WI38 (cell line): ENCODE measurements at regions not wholly inside any gene's neighbourhood (a gene's known extent, or its start where the extent isn't known, plus 50 kb on each side); places are given as distances from the start of the nearest gene placed in this dataset.

ENCODE experiments used
- H3K4me3 ChIP-seq: 2 replicates; pipeline ENCODE4 v1.5.1; 2011; ENCODE audit warnings: low read depth, mild to moderate bottlenecking, control low read depth, low read length
- CTCF ChIP-seq: IDR thresholded peaks from 2 replicates; pipeline ENCODE4 v1.5.1; 2012; ENCODE audit warnings: low read depth, mild to moderate bottlenecking, control low read depth, low read length

DNA sequence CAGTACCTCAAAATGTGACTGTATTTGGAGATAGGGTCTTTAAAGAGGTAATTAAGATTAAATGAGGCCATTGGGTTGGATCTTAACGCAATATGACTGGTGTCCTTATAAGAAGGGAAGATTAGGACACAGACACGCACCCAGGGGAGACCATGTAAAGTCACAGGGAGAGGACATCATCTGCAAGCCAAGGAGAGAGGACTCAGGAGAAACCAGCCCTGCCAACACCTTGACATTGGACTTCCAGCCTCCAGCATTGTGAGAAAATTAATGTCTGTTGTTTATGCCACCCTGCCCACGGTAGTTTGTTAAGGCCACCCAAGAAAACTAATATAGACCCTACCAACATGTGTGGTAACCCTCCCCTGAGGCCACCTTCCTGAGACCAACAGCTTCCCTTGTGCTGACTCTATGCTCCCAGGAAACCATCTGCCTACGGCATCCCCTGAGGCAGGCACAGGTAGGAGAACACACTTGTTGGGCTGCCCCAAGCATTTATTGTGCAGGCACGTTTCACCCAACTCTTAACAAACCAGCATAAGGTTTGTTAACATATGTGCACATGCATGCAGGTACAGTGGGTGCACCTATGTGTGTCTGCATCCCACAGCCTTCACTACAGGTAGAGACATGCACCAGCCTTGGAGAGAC is 161.5 kb upstream of the AGAP1 start:
- no peak overlapping the region for H3K4me3 ChIP-seq
- no peak for TF ChIP-seq CTCF

DNA sequence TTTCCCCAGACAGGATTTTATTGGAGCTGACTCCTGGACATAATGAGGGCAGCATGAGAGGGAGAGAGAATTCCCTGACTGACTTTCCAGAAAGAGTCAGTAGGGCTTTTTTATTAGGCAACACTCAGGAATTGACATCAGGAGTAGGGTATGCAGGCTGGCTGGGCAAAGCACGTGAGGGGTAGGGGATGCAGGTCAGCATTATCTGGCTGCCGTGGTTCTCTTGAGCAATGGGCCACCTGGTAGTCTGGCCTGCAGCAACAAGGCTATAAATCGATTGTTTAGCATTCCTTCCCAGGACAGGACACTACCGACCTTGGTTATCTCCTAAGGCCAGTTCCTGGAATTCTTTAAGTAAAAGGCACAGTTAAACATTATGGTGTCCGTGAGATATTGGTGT is 160.8 kb upstream of the AGAP1 start:
- no peak for TF ChIP-seq CTCF

GRCh38 chr2:235334179-235334578 is 159.7 kb upstream of the AGAP1 start:
- no peak for TF ChIP-seq CTCF
- H3K4me3 ChIP-seq: no peak overlapping the region

More for the DNA sequence above, 160.8 kb upstream of the AGAP1 start:
- H3K4me3 ChIP-seq: no peak overlapping the region

- TF ChIP-seq CTCF: no peak
- H3K4me3 ChIP-seq: no peak overlapping the region
Observed at GRCh38 chr2:235343156-235343774, 150.6 kb upstream of the AGAP1 start.

GRCh38 chr2:235343869-235344268 is 150.0 kb upstream of the AGAP1 start:
- H3K4me3 ChIP-seq: no peak overlapping the region
- no peak for TF ChIP-seq CTCF

DNA sequence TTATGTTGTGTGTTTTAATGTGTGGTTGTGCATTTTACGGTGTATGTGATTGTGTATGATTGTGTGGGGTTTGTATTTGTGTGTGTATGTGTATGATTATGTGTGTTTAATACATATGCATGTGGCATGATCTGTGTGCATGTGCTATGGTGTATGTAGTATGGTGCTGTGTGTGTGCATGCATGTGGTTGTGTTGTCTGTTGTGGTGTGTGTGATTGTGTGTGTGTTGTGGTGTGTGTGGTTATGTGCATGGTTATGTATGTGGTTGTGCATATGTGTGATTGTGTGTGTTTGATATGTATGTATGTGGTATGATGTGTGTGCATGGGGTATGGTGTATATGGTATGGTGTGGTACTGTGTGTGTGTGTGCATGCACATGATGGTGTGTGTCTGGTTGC is 148.1 kb upstream of the AGAP1 start:
- H3K4me3 ChIP-seq: no peak overlapping the region
- TF ChIP-seq CTCF: no peak

DNA sequence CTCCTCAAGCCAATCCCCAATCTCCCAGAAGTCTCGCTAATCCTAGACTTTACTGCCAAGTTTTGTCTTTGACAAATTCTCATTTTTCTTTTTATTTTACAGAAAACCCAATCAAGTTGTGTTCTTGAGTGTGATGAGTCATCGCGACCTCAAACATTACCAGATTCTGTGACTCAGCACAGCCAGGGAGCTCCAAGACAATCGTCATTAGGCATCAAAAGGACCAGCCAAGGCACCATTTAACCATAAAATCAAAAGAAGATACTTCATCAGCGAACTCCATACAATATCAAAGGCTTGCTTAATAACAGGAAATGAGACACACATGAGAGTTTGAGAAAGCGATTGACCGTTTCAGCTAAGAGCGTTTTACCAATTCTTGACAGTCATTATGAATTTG is 146.2 kb upstream of the AGAP1 start:
- no peak overlapping the region for H3K4me3 ChIP-seq
- TF ChIP-seq CTCF: no peak
